HG02678 (cell line): ENCODE measurements at regions not wholly inside any gene's neighbourhood (a gene's known extent, or its start where the extent isn't known, plus 50 kb on each side); places are given as distances from the start of the nearest gene placed in this dataset.

Source experiments
- ATAC-seq: cut with Tn5 transposase; IDR thresholded peaks from one replicate; pipeline ENCODE4 v1.9.1; 2021; ENCODE audit warnings: mild to moderate bottlenecking, moderate library complexity; ENCODE audit not compliant: unreplicated experiment

DNA sequence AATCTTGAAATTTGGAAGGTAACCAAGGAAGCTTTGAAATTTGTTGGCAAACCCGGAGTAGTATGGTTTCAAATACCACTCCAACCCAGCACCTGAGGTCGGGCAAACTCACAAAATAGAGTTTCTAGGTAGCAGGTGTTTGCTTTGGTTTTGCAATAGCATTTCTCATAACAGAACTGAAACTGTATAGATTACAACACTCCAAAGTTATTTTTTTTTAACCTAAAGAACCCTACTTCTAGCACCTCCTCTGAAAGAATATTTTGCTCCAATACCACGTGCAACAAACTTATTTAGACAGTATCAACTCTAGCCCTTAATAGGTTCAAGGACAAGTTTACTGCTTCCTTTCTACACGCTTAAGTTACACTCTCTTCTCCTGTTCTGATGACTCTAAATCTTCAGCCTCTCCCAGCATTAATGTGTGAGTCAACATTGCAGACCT is 178.5 kb upstream of the FMN2 start:
- ATAC-seq: no peak

DNA sequence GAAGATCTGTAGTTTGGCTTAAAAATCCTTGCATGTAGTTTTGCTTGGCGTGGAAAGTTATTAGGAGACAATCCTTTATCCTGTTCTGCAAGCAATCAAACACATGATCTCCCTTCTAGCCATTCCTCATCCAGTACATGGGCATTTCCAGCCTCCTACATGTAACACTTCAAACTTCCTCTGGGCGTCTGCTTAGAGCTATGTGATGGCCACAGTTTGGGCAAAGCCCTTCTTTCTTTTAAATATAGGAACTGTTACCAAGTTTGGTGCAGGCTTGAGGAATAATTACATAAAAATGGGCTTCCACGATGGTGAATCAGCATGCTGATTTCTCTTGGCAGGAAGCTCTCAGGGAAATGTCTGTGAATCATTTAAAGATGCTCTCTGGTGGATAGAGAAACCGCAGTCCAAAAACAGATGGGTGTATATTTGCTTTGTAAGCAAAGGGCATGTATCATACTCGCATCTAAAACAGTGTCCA is 176.9 kb upstream of the FMN2 start:
- no peak for ATAC-seq

DNA sequence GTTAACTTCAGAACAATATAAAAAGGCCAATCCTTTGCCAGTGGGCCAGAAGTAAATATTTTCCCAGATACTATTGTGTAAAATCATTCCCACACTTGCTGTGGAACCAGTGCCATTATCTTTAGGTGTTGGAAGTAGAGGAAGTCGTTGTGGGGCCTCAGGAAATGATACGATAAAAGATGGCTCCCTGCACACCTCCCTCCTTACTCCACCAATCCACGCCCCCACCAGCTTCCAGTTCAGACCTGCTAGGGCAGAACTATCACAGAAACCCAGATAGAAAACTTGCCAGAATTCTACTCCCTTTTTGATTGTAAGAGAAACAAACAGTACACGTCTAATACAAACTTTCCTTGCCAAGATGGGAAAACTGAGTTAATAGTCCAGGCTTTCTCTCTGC is 173.0 kb upstream of the FMN2 start:
- ATAC-seq: no peak

DNA sequence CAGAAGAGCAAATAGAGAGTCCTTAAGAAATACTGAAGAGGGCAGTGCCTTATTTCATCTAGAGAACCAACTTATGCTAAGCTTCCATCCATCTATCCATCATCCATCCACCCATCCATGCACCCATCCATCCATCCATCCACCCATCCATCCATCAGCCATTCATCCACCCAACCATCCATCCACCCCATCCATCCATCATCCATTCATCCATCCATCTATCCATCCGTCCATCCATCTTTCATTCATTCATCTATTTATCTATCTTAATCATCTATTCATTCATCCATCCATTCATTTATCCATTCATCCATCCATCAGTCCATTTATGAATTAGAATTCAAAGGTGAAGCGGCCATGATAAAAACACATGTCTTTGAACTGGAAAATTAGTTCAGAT is 171.5 kb upstream of the FMN2 start:
- no peak for ATAC-seq

DNA sequence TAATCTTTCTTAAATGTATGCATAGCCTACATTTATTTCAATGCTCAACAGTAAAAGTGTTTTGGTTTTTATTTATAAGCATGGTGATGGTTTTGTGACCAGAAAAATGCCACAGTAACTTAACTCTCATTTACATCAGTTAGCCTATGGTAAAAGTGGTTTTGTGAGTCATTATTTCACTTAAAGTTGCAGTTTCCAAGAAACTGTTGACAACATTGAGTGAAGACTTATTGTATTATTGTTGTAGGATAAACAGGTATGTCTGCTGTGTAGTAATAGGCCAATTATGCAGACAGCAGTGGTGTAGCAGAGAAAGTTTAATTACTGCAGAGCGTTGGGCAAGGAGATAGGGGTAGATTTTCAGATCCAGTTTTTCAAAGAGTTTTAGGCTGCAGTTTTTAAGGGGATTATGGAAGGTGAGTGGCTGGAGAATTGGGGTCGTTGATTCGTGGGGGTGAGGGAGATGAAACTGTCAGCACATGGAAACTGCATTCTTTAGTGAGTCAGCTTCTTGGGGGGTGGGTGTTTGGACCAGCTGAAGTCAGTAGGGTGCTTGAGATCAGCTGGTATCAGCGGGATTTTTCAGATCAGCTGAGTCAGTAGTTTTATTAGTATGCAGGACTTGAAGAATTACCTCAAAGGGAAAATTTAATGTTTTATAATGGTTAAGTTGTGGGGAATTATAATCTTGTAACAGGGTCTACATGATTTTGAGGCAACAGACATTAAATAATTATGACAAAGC is 168.7 kb upstream of the FMN2 start:
- ATAC-seq: no peak

DNA sequence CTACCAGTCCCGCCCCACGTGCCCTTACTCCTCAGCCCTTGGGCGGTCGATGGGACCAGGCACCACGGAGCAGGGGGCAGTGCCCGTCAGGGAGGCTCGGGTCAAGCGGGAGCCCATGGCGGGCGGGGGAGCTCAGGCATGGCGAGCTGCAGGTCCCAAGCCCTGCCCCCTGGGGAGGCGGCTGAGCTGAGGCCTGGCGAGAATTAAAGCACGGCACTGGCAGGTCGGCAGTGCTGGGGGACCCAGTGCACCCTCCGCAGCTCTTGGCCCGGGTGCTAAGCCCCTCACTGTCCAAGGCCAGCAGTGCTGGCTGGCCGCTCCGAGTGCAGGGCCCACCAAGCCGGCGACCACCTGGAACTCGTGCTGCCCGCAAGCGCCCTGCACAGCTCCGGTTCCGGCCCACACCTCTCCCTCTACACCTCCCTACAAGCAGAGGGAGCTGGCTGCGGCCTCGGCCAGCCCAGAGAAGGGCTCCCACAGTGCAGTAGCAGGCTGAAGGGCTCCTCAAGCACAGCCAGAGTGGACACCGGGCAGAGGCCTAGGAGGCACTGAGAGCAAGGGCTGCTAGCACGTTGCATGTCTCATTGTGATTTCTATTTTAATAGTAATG is 166.8 kb upstream of the FMN2 start:
- ATAC-seq: no peak

DNA sequence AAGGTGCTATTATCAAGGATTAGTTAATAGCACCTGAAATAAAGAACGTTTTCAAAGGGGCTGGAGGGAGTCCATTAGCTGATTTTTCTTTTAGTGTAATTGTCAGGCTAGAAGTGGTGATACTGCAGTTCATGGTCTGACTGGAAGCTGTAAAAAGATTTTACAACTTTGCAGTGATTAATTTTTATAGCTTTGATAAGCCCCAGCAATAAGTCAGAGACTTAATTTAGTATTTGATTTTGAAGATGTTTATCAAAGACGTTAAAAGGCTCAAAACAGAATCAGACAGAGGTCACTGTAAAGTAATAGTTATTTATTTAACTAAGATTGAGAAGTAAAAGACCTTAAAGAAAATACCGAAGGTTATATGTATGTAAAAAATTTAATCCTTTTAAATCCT is 165.5 kb upstream of the FMN2 start:
- ATAC-seq: no peak

DNA sequence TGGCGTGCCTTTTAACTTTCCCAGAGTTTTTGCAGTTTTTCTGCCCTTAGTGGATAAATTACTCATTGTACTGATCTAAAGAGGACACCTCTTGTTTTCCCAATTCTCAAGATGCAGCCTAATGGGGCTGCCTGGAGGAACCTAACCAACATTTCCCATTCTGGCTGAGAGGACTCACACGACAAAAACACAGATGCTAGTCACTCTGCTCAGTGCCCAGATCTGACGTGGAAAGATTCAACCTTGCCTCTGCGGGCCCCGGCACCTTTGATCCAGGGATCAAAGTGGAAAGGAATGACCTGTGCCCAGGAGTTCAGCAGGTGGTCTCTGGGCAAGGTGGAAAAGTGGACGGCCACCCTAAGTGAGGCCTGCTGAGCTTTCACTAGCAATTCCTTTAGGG is 162.4 kb upstream of the FMN2 start:
- no peak for ATAC-seq

DNA sequence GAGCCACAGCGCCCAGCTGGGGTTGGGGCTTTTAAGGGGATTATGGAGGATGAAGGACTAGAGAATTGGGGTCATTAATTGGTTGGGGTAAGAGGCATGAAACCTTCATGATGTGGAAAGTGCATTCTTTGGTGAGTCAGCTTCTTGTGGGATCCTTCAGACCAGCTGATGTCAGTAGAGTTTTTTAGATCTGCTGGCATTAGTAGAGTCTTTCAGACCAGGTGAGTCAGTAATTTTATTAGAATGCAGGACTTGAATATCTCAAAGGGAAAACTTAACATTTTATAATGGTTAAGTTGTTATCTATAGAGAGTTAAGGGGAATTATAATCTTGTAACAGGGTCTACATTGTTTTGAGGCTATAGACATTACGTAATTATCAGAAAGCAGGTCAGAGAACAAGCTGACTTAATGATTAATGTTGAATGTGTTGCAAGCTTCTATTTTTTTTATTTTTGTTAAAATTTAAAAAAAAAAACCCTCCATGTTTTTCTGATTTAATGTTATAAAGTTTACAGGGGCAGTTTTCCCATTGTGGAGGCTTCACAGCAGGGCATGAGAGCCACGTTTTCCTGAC is 160.9 kb upstream of the FMN2 start:
- ATAC-seq: no peak

DNA sequence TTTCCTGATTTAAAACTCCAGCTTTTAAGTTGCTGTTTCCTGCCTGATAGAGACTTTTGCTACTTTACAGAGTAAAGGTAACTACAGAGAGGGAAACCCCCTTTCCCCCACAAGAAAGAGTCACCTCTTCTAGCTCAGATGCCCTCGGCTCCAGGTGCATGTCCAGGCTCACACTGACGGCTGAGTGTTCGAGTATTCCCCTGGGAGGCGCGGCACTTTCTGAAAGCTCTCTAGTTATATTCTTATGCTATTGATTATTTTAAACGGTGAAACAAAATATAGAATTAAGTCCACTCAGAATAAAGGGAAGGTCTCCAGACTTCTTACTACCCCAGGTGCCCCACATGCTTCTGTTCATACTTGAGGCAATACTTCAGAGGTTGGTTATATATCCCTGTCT is 160.3 kb upstream of the FMN2 start:
- no peak for ATAC-seq

DNA sequence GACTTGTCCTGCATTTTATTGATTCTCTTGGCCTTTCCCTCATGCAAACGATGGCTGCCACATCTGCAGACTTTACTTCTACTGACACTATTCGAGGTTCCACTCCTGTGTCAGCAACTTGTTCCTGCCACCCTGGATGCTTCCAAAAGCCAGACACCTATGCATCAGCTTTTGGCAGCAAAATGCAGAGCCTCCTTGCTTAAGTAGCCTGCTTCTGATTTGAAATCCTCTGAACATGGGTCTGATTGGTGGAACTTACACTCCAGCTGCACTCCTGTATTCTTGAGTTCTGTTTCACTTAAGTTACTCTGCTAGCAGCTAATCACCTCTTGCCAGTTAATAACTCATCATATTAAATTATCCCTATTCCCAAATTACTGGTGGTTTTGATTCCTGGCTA is 152.1 kb upstream of the FMN2 start:
- no peak for ATAC-seq

DNA sequence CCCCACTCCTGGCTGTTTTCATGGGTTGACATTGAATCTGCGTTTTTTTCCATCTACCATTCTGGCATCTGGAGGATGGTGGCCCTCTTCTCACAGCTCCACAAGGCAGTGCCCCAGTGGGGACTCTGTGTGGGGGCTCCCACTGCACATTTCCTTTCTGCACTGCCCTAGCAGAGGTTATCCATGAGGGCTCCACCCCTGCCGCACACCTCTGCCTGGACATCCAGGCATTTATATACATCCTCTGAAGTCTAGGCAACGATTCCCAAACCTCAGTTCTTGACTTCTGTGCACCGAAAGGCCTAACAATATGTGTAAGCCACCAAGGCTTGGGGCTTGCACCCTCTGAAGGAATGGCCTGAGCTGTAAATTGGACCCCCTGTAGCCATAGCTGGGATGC is 147.9 kb upstream of the FMN2 start:
- ATAC-seq: no peak

DNA sequence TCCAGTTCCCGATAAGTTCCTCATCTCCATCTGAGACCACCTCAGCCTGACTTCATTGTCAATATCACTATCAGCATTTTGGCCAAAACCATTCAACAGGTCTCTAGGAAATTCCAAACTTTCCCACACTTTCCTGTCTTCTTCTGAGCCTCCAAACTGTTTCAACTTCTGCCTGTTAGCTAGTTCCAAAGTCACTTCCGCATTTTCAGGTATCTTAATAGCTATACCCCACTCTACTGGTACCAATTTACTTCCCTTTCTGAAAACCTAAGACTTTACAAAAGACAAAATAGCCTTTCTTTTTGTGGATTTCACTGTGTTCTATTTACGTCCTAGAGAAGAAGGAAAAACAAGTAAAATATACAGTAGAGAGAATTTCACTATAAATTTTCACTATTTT is 147.0 kb upstream of the FMN2 start:
- no peak for ATAC-seq

DNA sequence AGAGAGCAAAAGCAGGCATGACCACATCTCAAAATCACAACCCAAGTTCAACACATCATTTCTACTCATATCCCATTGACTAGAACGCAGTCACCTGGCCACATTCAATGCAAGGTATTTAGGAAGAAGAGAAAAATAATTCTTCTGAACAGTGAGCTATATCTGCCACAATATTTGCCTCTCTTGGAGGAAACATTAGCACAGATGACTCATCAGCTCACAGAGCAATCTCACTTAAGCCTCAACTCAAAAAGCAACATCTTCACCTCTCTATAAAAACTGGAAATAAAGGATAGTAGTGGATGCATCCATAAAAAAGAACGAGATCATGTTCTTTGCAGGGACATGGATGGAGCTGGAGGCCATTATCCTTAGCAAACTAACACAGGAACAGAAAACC is 143.9 kb upstream of the FMN2 start:
- ATAC-seq: no peak

DNA sequence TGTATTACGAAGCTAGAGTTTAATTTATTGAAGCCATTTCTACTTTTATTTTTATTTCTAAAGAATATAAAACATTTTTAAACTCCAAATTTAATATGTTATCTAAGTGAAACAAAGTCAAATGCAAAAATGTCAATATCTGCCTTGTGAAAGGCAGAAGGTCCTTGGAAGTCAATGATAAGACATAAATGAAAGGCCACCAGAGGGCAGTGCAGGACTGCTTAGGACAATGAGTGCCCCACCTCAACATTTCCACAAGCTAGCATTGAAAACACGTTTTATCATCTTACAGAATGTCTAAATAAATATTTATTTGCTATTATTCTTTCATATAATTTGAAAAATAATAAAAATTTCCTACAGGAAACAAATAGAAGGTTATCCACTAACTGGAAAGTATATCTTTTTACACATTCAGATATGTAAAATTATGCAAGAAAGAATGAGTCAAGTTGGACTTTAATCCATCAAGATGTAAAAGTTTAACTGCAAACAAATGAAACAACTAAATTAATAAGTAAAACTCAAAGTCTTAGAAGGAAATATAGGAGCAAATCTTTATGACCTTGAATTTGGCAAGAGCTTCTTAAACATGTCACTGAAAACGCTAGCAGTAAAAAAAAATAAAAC is 140.1 kb upstream of the FMN2 start:
- ATAC-seq: peak; percentile 67

DNA sequence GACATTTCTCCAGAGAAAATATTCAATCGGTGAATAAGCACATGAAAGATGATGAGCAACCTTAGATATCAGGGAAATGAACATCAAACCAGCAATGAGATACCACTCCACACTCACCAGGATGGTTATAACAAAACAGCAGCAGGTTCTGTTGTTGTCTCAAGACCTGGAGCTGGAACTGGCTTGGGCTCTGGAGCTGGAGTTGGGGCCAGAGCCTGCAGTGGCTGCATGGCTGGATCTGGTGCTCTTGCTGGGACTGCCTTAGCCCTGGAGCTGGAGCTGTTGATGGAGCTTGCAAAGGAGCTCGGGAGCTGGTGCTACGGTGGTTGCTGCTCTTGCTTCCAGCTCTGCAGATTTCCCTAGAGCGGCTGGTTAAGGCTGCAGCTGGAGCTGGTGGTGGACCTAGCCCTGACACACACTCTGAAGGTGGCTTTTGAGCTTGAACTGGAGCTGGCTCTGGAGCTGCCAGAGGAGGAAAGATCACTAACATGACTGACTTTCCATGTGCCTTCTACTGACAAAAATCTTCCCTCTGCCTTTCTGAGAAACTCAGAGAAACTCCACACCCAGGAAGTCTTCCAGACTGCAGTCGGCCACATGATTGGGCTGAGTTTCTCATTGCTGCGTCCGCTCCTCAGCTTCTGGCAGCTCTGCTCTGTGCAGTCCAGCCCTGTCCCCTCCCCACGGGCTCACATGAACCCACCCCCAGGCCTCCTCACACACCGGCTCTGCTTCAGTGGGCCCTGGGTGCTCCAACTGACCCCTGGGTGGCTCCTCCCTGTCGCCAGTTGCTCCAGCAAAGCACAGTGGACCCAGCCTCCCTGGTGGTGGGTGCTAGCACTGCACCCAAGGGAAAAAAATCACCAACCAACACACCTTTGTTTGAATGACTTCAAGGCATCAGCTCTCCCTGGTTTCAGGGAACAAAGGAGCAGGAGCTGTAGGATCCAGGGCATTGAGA is 139.1 kb upstream of the FMN2 start:
- peak; percentile 56 for ATAC-seq

DNA sequence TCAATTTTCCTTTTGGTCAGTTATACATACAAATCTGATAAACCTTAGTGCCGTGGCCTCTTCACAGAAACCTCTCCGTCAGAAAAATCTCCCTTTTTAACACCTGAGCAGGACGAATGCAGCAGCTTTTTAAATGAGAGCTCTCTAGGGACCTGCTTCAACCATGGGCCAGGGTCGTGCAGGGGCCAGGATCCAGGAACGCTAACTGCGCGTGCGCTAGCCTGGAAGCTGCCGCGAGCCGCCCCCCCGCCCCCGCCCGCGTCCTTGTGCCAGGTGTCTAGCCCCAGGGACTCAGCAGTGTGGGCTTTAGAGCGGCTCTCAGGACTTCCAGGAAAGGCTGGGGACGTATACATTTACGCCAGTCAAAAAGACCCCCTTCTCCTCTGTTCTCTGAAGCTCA is 136.8 kb upstream of the FMN2 start:
- ATAC-seq: no peak

DNA sequence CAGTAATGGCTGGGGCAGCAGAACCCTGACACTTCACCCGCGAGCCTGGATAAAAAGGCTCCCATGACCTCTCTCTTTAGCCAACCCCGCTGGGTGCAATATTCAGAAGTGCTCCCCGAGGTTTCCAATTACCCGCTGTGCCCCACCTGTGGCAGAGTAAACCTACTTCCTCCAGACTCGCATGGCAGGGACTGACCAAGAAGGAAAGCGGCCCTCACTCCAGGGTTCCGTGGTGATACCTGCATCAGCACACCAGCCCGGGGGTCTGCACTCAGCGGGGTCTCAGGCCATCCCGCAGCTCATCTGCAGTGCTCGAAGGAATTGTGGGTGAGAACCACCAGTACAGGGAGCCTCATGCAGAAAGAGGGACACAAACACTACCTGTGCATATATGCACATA is 136.3 kb upstream of the FMN2 start:
- no peak for ATAC-seq

DNA sequence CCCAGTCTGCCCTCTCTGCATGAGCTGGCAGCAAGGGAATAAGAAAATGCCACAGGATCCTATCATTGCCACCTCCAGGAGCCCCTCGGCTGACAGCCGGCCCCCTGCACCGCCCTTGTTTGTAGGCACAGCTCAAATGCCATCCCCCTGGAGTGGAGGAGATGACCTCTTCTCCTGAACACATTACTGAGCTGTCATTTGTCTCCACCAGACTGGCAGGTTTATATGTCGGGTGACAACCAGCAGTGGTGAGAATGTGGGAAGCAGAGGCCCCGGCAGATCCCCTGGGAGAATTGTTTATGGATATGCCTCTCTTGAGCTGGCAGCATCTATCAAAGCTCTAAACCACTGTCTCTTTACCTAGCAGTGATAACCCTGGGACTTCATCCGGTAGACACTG is 135.4 kb upstream of the FMN2 start:
- ATAC-seq: no peak

DNA sequence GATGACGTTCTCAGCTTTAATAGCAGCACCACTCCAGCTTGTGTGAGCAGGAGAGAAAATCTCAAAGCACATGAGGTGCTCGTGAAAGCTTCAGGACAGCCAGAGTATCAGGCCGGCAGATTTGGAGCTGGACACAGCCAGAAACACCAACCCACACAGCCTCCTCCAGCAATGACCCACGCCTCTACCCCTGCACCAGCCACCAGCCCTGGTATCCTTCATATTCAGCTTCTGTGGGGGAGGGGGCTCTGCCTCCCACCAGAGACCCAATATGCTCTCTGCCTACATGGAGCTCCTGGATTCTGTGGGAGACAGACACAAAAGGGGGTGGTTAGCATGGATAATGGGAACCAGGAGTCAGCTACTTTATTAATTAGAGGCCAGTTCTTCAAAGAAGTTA is 133.6 kb upstream of the FMN2 start:
- ATAC-seq: no peak

DNA sequence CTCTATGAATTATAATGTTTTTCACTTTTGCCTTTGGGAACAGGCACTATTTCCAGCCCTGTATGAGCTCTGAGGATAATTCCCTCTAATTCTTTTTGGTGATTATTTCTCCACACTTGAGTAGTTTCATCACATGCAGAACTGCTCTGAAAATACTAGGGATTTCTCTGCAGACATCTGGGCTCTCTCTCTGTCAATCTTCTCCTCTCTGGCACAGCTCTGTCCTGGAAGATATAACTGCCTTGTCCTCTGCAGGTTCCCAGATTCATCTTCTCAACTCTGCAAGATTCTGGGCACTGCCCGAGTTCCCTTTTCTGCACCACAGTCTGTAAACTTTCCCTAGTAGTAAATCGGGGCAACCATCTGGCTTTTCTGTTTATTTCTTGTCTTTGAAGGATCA is 131.3 kb upstream of the FMN2 start:
- ATAC-seq: no peak
